CD14-positive monocyte (primary cell): ENCODE measurements at regions not wholly inside any gene's neighbourhood (a gene's known extent, or its start where the extent isn't known, plus 50 kb on each side); places are given as distances from the start of the nearest gene placed in this dataset.
"Not testable (repeated sequence)": the region's sequence is repeated elsewhere in the genome, so short reads cannot be mapped to it uniquely, and the experiment has no call there.

Source experiments
- DNase-seq, 3 donors: peaks; one replicate each; pipeline ENCODE4 v3.0.0-alpha.2; 2011 to 2022
- H2AFZ ChIP-seq: 2 replicates; pipeline ENCODE4 v1.6.0; 2012; ENCODE audit warnings: mild to moderate bottlenecking, low read depth, low read length, inconsistent platforms; ENCODE audit not compliant: insufficient read depth, poor library complexity, severe bottlenecking
- H3K27ac ChIP-seq, 2 donors: 1 replicate in 1 of 2; 2 replicates in 1 of 2; pipeline ENCODE4 v1.5.1; 2012 to 2013; ENCODE audit warnings: low read length in 2 of 2, control low read depth in 1 of 2, inconsistent platforms in 1 of 2, low read depth in 1 of 2, mild to moderate bottlenecking in 1 of 2
- H3K27me3 ChIP-seq, 2 donors: one replicate each; pipeline versions ENCODE4 v1.6.0 to v1.6.1; 2011 to 2013; ENCODE audit warnings: low read length in 2 of 2; ENCODE audit not compliant: control insufficient read depth in 2 of 2, insufficient read depth in 2 of 2
- H3K36me3 ChIP-seq, 2 donors: replicated peaks in 1 of 2; 1 replicate in 1 of 2; 2 replicates in 1 of 2; pipeline versions ENCODE4 v1.5.1 to v1.6.1; 2012 to 2013; ENCODE audit warnings: low read length in 2 of 2, control low read depth in 1 of 2, inconsistent platforms in 1 of 2, mild to moderate bottlenecking in 1 of 2; ENCODE audit not compliant: insufficient read depth in 2 of 2, control insufficient read depth in 1 of 2
- H3K4me1 ChIP-seq, 2 donors: 1 replicate in 1 of 2; 2 replicates in 1 of 2; pipeline versions ENCODE4 v1.5.1 to v1.6.1; 2012 to 2013; ENCODE audit warnings: low read length in 2 of 2, control low read depth in 1 of 2, inconsistent platforms in 1 of 2, mild to moderate bottlenecking in 1 of 2, moderate library complexity in 1 of 2; ENCODE audit not compliant: insufficient read depth in 2 of 2, control insufficient read depth in 1 of 2
- H3K4me2 ChIP-seq: replicated peaks from 2 replicates; pipeline ENCODE3; 2012; ENCODE audit warnings: low read length, moderate library complexity, mild to moderate bottlenecking; ENCODE audit not compliant: poor library complexity, severe bottlenecking; ENCODE audit errors: extremely low read depth
- H3K4me3 ChIP-seq, 3 experiments: fragments of 200-600 bp in 1 of 3; sonication (generic) in 1 of 3; replicated peaks in 1 of 3; 1 replicate in 2 of 3; 2 replicates in 1 of 3; pipeline ENCODE4 v1.5.1; 2011 to 2013; ENCODE audit warnings: low read length in 3 of 3, mild to moderate bottlenecking in 3 of 3, control low read depth in 2 of 3, low read depth in 2 of 3, inconsistent platforms in 1 of 3, moderate library complexity in 1 of 3
- H3K79me2 ChIP-seq: 2 replicates; pipeline ENCODE4 v1.6.0; 2012; ENCODE audit warnings: mild to moderate bottlenecking, control low read depth, inconsistent platforms, low read length, moderate library complexity; ENCODE audit not compliant: insufficient read depth
- H3K9ac ChIP-seq: 2 replicates; pipeline ENCODE4 v1.6.0; 2017; ENCODE audit warnings: low read length, mild to moderate bottlenecking; ENCODE audit not compliant: insufficient read depth, poor library complexity, severe bottlenecking
- H3K9me3 ChIP-seq, 2 donors: replicated peaks in 1 of 2; 1 replicate in 1 of 2; 2 replicates in 1 of 2; pipeline versions ENCODE4 v1.5.1 to v1.6.1; 2012 to 2013; ENCODE audit warnings: low read length in 2 of 2, control low read depth in 1 of 2; ENCODE audit not compliant: control insufficient read depth in 1 of 2, insufficient read depth in 1 of 2
- H4K20me1 ChIP-seq: 2 replicates; pipeline ENCODE4 v1.6.0; 2012; ENCODE audit warnings: mild to moderate bottlenecking, low read length, control low read depth, moderate library complexity; ENCODE audit not compliant: insufficient read depth
- H3K27ac Mint-ChIP-seq, 7 donors: one replicate each; pipeline ENCODE4 v1.8.0; 2020; ENCODE audit warnings: mild to moderate bottlenecking in 7 of 7, mixed read lengths in 7 of 7, moderate library complexity in 6 of 7, inconsistent platforms in 2 of 7
- H3K27me3 Mint-ChIP-seq, 3 donors: one replicate each; pipeline ENCODE4 v1.8.0; 2021 to 2022; ENCODE audit warnings: low read depth in 3 of 3, mild to moderate bottlenecking in 3 of 3, mixed read lengths in 3 of 3, moderate library complexity in 3 of 3, inconsistent platforms in 1 of 3
- H3K36me3 Mint-ChIP-seq, 2 donors: one replicate each; pipeline ENCODE4 v1.8.0; 2020; ENCODE audit warnings: mixed read lengths in 2 of 2, inconsistent platforms in 1 of 2, mild to moderate bottlenecking in 1 of 2
- H3K4me1 Mint-ChIP-seq: one replicate; pipeline ENCODE4 v1.8.0; 2020; ENCODE audit warnings: mild to moderate bottlenecking, mixed read lengths
- H3K4me3 Mint-ChIP-seq, 2 donors: one replicate each; pipeline ENCODE4 v1.8.0; 2020; ENCODE audit warnings: mild to moderate bottlenecking in 2 of 2, mixed read lengths in 2 of 2, moderate library complexity in 1 of 2
- H3K9me3 Mint-ChIP-seq, 7 donors: one replicate each; pipeline ENCODE4 v1.8.0; 2020 to 2022; ENCODE audit warnings: mixed read lengths in 7 of 7, mild to moderate bottlenecking in 6 of 7, moderate library complexity in 6 of 7, inconsistent platforms in 2 of 7
- CTCF ChIP-seq: fragments of 200-600 bp; IDR thresholded peaks from one replicate; pipeline ENCODE4 v1.8.0; 2022; ENCODE audit warnings: antibody characterized with exemption, mild to moderate bottlenecking
- WGBS: methylation state at CpG from one replicate; pipeline ENCODE4 v1.1.5; 2013; ENCODE audit warnings: missing lambda C conversion rate; ENCODE audit not compliant: insufficient coverage; 5-methylcytosine and 5-hydroxymethylcytosine counted together
- intact Hi-C, 2 donors: fragments of 100-400 bp; cut with micrococcal nuclease; formaldehyde crosslinking; loops; one replicate each; pipeline versions ENCODE4 v1.15.0 to v1.15.1; 2023

- Histone ChIP-seq H3K36me3 (no peaks in the 10 kb centered on the region), H3K79me2 (no peaks in the 10 kb centered on the region), H3K27me3 (no peaks in the 10 kb centered on the region), H3K4me1 (peaks cover 6 to 7% of the 10 kb centered on the region in 2 donors), H4K20me1 (no peaks in the 10 kb centered on the region), H2AFZ (no peak overlapping the region), H3K4me2 (no peak overlapping the region), H3K27ac (no peak overlapping the region), H3K9me3 (peaks cover 4 to 12% of the 10 kb centered on the region in 2 donors), H3K4me3 (no peak overlapping the region), H3K9ac (no peak overlapping the region)
- 89% methylated on average over 1 of the region's 3 CpGs for WGBS
- H3K9me3 Mint-ChIP-seq: peaks cover 12 to 28% (median 22%) of the 10 kb centered on the region in 7 donors
- H3K4me1 Mint-ChIP-seq: peaks cover 11% of the 10 kb centered on the region
- no peak overlapping the region for H3K27ac Mint-ChIP-seq
- intact Hi-C loops: no loop called here
- no peaks in the 10 kb centered on the region for H3K36me3 Mint-ChIP-seq
- DNase-seq: no peak
- no peak for TF ChIP-seq CTCF
- no peak overlapping the region for H3K4me3 Mint-ChIP-seq
- peaks cover 0 to 6% (median 6%) of the 10 kb centered on the region in 3 donors for H3K27me3 Mint-ChIP-seq
Measured at GRCh38 chr14:105962532-105962931, 436.1 kb downstream of the TMEM121 start.

GRCh38 chr14:105968291-105968690 is 441.9 kb downstream of the TMEM121 start:
- H3K9me3 Mint-ChIP-seq: peaks cover 0 to 5% (median 3%) of the 10 kb centered on the region in 7 donors
- H3K4me3 ChIP-seq: no peak overlapping the region
- no peaks in the 10 kb centered on the region for H3K79me2 ChIP-seq
- TF ChIP-seq CTCF: no peak
- no peaks in the 10 kb centered on the region for H3K9me3 ChIP-seq
- H4K20me1 ChIP-seq: no peaks in the 10 kb centered on the region
- H3K27me3 ChIP-seq: no peaks in the 10 kb centered on the region
- no peaks in the 10 kb centered on the region for H3K36me3 ChIP-seq
- H3K4me1 Mint-ChIP-seq: peaks cover 33% of the 10 kb centered on the region
- WGBS: 82% methylated on average over 5 of the region's 11 CpGs
- H3K4me2 ChIP-seq: no peak overlapping the region
- peak overlapping the region in 2 of 7 donors; percentile 70 to 73 for H3K27ac Mint-ChIP-seq
- DNase-seq: no peak
- H3K4me1 ChIP-seq: peaks cover 27 to 29% of the 10 kb centered on the region in 2 donors
- peaks cover 0 to 4% (median 2%) of the 10 kb centered on the region in 3 donors for H3K27me3 Mint-ChIP-seq
- intact Hi-C loops: no loop called here
- no peaks in the 10 kb centered on the region for H3K36me3 Mint-ChIP-seq
- no peak overlapping the region for H2AFZ ChIP-seq
- no peak overlapping the region for H3K27ac ChIP-seq
- H3K4me3 Mint-ChIP-seq: no peak overlapping the region
- H3K9ac ChIP-seq: no peak overlapping the region

DNA sequence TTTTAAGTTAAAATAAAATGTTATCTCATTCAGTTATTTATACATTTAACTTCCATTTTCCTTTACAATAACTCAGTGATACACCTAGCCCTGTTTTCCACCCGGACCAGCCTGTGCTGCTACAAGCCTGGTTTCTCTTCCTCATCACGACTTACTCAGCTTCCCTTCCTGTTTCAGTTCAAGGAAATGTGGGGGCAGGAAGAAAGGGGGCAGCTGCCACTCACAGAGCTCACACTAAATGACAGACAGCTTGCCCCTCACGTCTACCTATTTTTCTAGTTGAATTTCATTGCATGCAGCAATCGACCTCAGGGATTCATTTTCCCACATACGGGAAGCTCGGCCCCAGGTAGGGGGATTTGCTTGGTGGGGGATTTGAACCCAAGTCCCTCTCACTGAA is 442.6 kb downstream of the TMEM121 start:
- H3K9me3 Mint-ChIP-seq, H3K36me3 Mint-ChIP-seq, H3K27me3 ChIP-seq, H4K20me1 ChIP-seq, H3K36me3 ChIP-seq, intact Hi-C loops, H3K27ac ChIP-seq, H3K9me3 ChIP-seq, H2AFZ ChIP-seq, H3K27me3 Mint-ChIP-seq, H3K9ac ChIP-seq, H3K79me2 ChIP-seq: not testable (repeated sequence)
- WGBS: no CpG with 5 or more reads among the region's 6 CpGs
- peak in 2 of 3 donors; percentile 24 to 43 for DNase-seq
- peaks cover 27 to 29% of the 10 kb centered on the region in 2 donors for H3K4me1 ChIP-seq
- Mint-ChIP-seq H3K4me3 (peak overlapping the region; percentile 11 to 76), H3K4me1 (peaks cover 33% of the 10 kb centered on the region), H3K27ac (peak overlapping the region; percentile 1 to 83 (median 71))
- H3K4me3 ChIP-seq: peak overlapping the region in 1 of 3 experiments; percentile 28
- peak overlapping the region; percentile 15 for H3K4me2 ChIP-seq
